ENCODE measurements at regions not wholly inside any gene's neighbourhood (a gene's known extent, or its start where the extent isn't known, plus 50 kb on each side); places are given as distances from the start of the nearest gene placed in this dataset.
A peak's percentile ranks its signal among the peaks of the same experiment; 100 is the strongest.
"Not testable (repeated sequence)": the region's sequence is repeated elsewhere in the genome, so short reads cannot be mapped to it uniquely, and the experiment has no call there.

DNA sequence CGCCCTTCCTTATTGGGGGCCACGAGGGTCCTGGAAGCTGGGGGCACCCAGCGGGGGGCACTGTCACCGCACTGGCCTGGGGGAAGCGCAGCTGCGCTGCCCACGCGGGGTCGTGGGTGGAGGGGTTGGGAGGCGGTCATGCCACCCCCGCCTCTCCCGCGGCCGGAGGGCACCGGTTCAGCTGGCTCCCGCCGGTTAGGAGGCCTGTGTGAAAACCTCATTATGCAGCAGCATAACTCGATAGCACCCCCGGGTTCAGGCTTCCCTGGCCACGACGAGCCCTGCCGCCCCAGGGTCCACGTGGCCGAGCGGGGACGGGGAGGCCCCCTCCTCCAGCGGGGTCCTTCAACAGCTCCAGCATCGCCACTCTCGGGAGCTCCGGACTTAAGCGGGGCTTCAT lies 91.2 kb upstream of the ERCC6L2 start:
- DNase-seq, result no peak

DNA sequence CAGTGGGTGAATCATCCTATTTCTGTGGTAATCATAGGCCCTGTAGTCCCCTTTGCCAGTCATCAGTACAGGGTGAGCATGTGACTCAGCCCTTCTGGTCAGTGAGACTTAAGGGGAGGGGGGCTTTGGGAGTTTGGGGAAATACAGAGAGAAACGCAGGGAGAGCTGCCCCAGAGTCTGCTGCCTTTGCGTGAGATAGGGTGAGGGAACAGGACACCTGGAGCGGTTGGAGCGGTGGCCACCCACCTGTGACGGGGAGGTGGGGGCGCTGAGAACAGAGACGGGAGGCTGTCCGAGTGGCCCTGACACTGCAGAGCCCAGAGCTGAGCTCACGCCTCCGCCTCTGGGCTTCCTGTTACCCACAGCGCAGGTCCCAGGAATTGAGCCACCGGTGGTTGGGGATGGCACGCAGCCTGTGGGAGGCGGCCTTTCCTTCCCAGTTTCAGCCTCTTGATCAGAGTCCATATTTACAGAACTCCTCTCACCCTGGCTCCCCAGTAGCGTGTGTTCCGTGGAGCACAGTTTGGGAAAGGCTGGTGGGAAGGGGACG lies 92.0 kb upstream of the ERCC6L2 start:
- DNase-seq, result no peak

DNA sequence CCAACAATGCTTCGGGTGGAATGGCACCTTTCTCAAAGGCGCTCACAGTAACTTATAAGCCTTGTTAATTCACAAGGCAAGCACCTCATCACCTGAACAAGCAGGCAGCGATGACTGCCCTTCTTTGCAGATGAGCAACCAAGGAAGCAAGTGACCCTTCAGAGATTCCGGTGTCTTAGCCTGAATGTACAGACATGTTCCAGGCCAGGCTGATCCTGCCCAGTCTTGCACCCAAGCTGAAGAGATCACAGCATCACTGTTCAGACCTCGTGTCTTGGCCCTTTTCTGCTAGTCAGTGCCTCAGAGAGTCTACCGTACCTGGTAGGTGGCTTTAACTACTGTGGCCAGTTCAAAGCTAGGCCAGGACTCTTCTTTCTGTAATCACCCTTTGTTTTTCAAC lies 94.7 kb upstream of the ERCC6L2 start:
- no peak for DNase-seq

DNA sequence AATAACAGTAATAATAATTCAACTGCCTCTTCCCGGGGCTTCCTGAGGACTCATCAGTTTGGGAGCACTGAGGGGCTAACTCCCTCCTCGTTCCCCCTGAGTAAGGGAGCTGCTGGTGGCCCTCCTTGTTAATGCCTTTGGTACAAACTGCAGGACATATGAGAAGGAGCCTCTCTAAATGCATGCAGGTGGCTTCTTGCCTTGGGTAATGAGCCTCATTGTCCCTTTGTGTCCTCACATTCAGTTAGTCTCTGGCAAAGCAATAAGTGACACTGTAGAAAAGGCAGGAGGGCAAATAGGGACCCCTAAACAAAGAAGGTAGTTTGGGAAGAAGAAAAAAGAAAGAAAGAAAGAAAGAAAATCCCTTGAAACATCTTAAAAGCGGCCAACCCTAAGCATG lies 95.4 kb upstream of the ERCC6L2 start:
- DNase-seq, result no peak

DNA sequence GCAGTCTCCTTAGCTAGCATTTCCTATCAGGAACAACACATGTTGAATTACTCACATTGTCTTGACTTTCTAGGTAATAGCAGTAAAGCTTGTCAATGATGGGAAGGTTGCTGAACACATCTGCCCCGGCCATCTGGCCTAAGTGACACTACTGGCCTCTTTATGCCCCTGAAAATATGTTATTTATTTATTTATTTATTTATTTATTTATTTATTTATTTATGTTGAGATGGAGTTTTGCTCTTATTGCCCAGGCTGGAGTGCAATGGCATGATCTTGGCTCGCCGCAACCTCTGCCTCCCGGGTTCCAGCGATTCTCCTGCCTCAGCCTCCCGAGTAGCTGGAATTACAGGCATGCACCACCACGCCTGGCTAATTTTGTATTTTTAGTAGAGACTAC lies 95.9 kb upstream of the ERCC6L2 start:
- not testable (repeated sequence) for DNase-seq

DNA sequence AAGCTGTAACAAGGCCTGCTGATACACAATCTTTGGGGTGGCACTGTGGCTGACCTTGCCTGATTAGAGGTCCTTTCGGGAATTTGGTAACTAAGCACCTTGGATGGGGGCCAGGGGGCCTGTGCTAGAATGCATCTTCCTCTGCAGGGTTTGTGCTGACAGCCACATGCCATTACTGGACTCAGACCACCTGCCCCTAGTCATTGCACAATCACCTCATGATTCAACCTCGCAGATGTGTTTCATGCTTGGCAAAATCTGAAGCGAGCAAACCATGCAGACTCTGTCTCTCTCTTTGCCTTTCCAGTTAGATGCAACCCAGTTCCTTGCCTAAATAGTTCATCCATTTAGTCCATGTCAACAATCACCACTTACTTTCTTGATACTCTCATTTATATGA lies 96.5 kb upstream of the ERCC6L2 start:
- DNase-seq, result no peak

DNA sequence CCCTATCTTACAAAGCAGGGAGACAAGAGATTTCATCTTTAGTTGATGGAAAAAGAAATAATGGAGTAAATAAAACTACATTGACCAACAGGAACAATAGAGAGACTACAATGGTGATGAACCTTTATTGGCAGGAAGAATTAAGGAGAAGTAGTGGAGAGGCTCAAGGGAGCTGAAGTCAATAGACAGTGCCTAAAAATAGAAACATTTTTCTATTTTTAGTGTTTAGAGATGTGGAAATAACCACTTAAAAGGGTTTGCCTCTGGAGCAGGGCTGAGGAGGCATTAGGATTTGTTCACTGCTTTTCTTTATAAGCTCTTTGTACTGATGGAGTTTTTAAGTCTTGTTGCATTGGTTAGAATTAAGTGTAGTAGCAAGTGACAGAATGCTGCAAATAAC lies 98.4 kb upstream of the ERCC6L2 start:
- DNase-seq, result no peak

DNA sequence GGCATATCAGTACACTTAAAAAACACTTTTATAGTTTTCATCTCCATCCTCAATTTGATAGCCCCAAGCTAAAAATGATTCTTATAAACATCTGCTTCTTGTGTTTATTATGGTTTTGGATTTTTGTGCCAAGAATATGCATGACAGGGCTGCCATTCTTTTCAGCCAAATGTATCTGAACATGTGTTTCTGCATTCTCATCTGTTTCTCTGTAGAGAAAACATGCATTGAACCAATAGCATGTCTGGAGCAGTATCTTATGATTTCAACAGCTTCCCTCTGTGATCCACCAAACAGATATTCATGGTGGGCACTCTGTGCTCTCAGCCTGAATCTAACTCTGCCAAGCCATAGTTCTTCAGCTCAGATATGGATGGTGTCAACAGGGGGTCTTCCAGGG lies 99.3 kb upstream of the ERCC6L2 start:
- no peak for DNase-seq

DNA sequence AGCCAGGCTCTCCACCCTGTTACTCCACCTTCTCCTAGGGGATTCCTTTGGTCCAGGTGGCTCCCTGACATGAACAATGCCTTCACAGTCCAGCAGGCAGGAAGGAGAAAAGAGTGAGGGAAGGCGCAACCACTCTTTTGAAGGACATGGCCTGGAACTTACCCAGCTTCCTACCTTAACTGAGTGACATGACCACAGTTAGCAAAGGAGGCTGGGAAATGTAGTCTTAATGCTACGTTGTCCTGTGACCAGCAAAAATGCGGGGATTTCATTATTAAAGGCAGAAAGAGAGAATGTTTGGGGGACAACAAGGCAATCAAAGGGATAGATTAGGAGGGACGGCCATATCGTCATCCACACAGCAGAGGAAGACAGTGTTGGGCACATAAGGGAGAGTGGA lies 100.3 kb upstream of the ERCC6L2 start:
- no peak for DNase-seq

DNA sequence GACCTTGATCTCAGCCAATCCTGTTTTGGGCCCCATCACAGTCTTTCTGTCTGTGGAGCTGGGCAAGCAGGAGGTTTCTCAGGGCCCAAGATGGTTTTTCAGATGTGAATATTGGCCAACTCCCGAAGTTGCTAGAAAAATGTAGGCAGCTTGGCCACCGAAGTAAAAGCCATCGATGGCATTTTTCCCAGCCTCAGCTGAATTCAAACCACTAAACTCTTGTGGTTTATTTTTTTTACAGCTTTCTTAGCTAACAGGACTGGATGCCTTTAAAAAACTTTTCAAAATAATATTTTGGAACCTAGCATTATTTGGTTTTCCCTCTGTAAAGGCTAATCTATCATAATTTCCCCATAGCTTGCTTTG lies 102.5 kb upstream of the ERCC6L2 start:
- DNase-seq, result no peak

DNA sequence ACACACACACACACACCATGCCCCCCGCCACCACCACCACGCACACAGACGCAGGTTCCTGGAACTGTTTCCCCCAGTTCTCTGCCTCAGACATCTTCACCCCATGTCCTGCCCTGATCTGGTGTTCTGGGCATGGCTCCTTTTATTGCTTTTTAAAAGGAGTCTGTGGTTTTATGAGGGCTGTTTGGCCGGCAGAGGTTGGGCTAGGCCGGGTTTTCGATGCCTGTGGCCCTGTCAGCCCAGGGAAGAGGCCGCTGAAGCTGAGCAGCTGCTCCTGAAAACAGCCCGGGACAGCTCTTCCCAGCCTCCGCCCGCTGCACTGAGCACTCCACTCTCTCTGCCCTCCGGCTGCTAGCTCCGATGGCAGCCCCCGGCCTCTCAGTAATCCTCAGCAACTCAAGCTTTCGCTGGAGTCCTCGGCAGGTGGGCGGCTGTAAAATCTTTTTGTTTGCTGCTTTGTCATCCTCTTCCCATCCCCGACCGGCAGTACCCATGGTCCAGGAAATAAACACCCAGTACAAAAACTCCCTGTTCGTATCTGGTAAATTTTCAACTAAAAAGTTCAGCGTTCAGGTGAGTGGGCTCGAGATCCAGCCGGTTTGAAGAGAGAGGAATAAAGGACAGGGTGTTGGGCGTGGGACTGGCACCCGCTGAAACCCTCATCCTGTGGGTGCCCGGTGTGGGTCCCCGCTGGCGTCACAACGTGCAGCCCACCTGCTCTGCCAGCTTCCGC lies 103.0 kb upstream of the ERCC6L2 start:
- no peak for DNase-seq

DNA sequence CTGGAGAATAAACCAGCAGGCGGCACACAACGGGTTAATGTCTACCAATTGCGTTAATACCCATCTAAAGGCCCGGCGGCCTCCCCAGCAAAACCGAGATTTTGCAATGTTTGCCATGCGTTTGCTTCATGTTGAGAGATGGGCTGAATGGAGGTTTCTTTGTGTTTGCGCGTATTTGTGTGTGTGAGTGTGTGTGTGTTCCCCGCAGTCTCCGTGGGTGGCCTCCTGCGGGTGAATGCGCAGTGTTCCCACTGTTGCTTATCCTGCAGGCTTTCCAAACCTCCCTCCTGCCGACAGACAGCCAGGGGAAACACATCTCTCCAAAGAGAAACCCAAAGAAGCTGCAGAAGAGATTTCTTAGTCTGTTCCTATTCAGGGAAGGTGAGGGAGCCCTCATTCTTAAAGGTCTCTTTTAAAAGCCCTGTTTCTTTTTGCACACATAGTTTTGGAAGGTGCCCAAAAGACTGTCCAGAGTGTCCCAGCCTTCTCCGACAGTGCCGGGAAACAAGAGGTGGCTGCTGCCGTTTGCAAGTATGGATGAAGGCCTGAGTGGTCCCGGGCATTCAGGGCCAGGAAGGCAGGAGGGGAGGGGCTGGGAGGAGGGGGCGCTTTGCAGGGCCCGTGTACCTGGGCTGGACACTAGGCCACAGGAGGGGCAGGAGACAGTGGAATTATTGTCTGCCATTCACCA lies 103.8 kb upstream of the ERCC6L2 start:
- peak; percentile 25 to 28 for DNase-seq

DNA sequence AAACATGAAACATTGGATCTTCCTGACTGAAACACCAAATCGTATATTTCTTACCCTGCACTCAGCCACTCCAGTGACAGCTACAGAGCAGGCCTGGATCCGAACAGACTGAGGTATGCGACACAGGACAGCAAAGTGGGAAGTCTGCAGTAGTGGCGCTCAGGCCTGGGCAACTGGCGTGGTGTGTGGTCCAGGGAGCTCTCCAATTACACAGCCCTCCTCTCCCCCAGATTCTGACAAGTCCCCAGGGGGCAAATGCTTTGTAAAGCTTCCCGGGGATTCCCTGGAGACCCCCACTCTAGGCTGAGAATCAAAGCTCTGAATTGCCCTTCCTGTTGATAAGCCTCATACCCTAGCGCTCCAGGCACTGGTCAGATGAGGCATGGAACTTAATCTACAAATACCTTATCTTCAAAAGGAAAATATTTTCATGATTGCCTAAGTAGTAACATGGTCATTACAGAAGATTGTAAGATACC lies 104.8 kb upstream of the ERCC6L2 start:
- DNase-seq, result no peak

DNA sequence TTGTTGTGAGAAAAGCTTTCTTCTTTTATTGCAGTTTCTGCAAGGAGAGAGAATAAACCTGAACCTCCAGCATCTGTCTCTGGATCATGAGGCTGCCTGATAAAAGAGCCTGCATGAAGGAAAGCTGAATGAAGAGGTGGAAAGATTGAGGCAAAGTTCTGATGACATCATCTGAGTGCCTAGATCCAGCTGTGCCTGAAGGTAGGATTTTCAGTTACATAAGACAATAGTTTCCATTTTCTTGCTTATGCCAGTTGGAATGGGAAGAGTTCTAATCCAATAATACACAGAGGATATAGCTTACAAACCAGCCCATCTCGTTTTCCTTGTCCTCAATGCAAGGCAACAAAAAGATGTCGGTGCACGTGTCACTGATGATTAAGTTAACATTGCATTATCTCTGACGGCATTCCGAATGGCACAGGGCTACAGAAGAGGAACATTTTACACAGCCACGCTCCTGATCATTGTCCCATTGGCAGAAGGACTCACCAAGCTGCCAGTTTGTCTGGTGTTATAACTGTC lies 105.5 kb upstream of the ERCC6L2 start:
- no peak for DNase-seq

DNA sequence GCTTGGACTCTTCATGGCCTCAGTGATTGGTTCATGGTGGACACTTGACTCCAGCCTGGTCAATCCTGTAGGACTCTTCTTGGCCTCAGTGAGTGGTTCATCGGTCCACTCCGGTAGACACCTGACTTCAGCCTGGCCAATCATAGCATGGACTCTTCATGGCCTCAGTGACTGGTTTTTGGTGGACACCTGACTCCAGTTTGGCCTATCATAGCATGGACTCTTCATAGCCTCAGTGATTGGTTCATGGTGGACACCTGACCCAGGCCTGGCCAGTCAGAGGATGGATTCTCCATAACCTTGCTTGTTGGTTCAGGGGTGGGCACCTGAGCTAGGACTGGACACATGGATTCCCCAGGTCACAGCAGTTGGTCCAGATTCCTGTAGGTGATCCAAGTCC lies 106.0 kb upstream of the ERCC6L2 start:
- no peak for DNase-seq

DNA sequence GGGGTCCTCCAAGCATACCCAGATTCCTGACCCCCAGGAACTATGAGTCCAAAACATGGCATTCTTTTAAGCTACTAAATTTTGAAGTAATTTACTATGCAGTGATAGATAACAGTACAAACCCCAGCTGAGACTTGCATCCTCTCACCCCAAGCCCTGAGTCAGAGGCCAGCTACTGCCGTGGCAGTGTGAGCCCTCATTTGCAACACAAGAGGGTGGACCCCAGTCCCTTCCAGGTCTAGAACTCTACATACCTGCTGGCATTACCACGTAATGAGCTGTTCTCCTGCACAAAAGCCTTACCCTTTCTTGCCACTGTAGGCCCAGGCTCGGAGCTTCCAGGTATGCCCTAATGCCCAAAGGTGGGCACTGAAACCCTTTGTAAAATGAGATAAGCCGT lies 108.6 kb upstream of the ERCC6L2 start:
- DNase-seq, result no peak

DNA sequence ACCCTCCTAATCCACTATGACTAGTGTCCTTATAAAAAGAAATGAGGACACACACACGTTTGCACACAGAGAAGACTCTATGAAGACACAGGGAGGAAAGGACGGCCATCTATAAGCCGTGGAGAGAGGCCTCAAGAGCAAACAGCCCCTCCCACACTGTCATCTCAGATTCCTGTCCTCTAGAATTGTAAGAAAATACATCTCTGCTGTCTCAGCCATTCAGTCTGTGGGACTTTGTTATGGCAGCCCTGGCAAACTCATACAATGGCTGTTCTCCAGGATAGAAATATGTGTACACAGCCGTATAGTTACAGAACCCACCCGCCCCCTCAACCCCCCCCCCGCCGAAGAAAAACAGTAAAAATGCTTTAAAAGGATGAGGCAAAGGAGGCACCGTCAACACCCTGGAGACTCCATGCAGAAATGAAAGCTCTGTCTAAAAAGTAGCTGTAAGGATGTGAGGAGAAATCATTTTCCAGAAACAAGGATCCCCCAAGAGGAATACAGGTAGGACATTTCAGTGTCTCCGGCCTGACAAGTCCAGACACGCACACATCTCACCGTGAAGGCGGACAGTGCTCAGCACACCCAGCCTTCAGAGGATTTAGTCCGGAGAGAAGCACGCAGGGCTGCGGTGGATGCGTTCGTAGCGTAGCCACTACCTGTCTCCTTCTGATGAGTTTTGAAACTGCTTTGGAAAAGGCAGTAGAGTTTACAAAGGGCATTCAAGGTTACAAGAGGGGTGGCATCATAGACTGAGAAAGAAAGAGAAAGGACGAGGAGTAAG lies 110.8 kb upstream of the ERCC6L2 start:
- DNase-seq, result peak in 1 of 2 experiments; percentile 20

DNA sequence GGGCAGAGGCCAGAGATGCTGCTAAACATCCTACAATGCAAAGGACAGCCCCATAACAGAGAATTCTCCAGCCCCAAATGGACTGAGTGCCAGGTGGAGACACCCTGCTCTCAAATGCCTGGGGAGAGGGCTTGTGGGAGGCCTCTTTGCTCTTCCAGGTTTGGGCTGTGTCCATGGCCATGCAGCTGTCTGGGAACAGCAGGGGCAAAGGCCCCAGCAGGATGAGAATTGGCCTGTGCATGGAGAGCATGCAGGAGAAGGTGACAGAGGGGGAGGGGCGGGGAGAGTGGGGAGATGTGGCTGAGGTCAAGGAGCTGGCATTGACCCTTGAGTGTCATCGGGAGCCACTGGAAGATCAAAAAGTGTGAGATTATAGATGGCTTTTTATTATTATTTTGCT lies 111.5 kb upstream of the ERCC6L2 start:
- no peak for DNase-seq

DNA sequence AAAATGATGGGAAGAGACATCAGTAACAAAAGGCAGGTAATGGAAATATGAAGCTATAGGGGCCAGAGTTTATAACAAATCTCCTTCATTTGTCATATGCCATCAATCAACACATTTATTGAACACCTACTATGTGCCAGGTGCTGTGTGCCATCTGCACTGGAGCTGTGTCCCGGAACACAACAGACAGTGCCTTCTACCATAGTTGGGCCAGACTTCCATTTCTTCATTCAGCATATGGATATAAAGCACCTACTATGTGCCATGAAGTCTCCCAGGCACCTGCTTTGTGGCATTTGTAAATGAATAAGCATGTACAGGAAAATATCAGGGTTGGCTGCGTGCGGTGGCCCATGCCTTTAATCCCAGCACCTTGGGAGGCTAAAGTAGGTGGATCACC lies 112.5 kb upstream of the ERCC6L2 start:
- DNase-seq, result no peak

DNA sequence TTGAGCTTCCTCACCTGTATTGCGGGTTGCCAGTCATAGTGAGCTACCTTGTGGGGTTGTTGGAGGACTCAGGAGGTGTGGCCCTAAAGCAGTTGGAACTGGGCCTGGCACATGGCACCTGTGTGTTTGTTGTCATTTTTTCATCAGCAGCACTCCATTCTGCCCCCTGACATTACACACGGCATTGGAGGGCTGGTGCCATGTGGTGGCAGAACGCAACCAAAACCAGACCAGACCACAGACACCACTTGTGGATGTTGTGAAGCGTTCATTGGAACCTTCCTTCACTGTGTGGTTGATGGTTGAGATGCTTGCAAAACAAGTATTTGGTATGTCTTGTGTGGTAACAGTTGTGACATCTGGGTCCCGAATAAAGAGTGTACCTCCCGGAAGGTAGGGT lies 113.2 kb upstream of the ERCC6L2 start:
- DNase-seq, result no peak

DNA sequence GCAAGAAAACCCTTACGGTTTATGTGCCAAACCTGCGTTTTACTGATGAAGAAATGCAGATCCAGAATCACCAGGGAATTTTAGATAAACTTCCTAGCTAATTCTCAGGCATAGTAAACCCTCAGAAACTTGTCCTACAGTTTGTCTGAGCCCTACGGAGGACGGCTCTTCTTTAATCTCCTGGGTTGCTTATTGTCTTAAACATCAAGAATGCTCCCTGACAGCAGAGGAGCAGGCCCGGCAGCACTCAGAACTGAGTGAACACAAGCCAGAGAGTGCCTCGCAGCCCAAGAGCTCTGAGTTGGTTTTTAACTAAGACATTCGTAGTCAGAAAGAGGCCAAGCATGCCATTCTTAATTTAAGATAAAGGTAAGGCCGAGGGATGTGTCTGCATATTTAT lies 114.7 kb upstream of the ERCC6L2 start:
- no peak for DNase-seq

DNA sequence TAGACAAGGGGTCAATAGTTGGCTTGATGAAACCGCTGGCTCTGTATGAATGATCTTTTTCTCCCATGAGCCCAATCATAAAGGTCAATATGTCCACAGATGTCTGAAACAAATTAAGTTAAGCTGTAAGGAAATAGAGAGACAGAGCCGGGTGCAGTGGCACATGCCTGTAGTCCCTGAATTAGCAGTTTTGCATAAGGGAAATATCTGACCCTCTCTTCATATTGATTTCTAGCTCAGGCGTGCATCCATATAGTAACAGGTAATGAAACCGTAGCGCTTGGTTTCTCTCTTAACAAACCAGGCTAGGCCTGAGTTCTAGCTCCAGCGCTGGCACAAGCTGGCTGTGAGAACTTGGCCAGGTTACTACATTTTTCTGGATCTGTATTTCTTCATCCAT lies 118.1 kb upstream of the ERCC6L2 start:
- no peak for DNase-seq

DNA sequence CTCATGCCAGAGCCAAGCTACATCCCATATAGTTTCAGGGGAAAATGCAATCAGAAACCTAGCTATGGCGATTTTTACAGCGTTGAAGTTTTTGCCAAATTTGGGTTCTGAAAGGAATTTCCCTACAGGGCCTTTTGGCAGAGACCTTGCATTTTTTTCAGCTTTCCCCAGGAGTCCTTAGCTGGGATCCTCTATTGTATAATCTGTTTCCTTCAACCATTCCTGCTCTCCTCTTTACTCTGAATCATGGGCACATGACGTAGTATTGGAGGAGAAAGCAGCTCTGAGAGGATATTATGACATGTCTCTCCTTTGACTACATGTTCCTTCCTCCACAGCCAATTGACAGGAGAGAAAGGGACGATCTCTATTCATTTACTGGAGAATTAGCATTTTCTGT lies 118.5 kb upstream of the ERCC6L2 start:
- no peak for DNase-seq

All from NCI-H2081 (cell line).